Karpas-422 (cell line): ENCODE measurements at regions not wholly inside any gene's neighbourhood (a gene's known extent, or its start where the extent isn't known, plus 50 kb on each side); places are given as distances from the start of the nearest gene placed in this dataset.
"Not testable (repeated sequence)": the region's sequence is repeated elsewhere in the genome, so short reads cannot be mapped to it uniquely, and the experiment has no call there.

Experiments
- DNase-seq: peaks from one replicate; pipeline ENCODE4 v3.0.0-alpha.2; 2015
- H2AFZ ChIP-seq: fragments of 200-600 bp; sonication (generic); 2 replicates; pipeline ENCODE4 v1.6.1; 2014; ENCODE audit warnings: antibody characterized with exemption, low read length, mixed read lengths
- H3K27ac ChIP-seq: fragments of 200-600 bp; sonication (generic); 2 replicates; pipeline ENCODE4 v1.5.1; 2014; ENCODE audit warnings: mild to moderate bottlenecking, low read length, moderate library complexity
- H3K27me3 ChIP-seq: fragments of 200-600 bp; sonication (generic); 2 replicates; pipeline ENCODE4 v1.6.1; 2014; ENCODE audit warnings: low read length, mixed read lengths
- H3K36me3 ChIP-seq: fragments of 200-600 bp; sonication (generic); 2 replicates; pipeline ENCODE4 v1.6.1; 2014; ENCODE audit warnings: low read length, mixed read lengths; ENCODE audit not compliant: insufficient read depth
- H3K4me1 ChIP-seq: fragments of 200-600 bp; sonication (generic); 2 replicates; pipeline ENCODE4 v1.6.1; 2014; ENCODE audit warnings: mild to moderate bottlenecking, low read length, mixed read lengths
- H3K4me2 ChIP-seq: fragments of 200-600 bp; sonication (generic); 2 replicates; pipeline ENCODE4 v1.6.1; 2014; ENCODE audit warnings: low read length, low read depth, mild to moderate bottlenecking; ENCODE audit not compliant: poor library complexity, severe bottlenecking
- H3K4me3 ChIP-seq: fragments of 200-600 bp; sonication (generic); 2 replicates; pipeline ENCODE4 v1.5.1; 2014; ENCODE audit warnings: mild to moderate bottlenecking, antibody characterized with exemption, low read length, mixed read lengths
- H3K79me2 ChIP-seq: fragments of 200-600 bp; sonication (generic); 2 replicates; pipeline ENCODE4 v1.6.1; 2014; ENCODE audit warnings: mild to moderate bottlenecking, low read length, mixed read lengths
- H3K9ac ChIP-seq: fragments of 200-600 bp; sonication (generic); 2 replicates; pipeline ENCODE4 v1.6.0; 2014; ENCODE audit warnings: low read length
- H3K9me2 ChIP-seq: fragments of 200-600 bp; sonication (generic), shearing (Covaris generic); replicated peaks from 2 replicates; pipeline ENCODE4 v1.6.0; 2014; ENCODE audit warnings: mild to moderate bottlenecking, low read length, moderate library complexity; ENCODE audit not compliant: insufficient read depth
- H3K9me3 ChIP-seq: fragments of 300-700, 200-600 bp; sonication (generic); 2 replicates; pipeline ENCODE4 v1.6.1; 2014; ENCODE audit warnings: low read length, mixed read lengths
- H4K20me1 ChIP-seq: fragments of 200-600 bp; sonication (generic); 2 replicates; pipeline ENCODE4 v1.6.1; 2014; ENCODE audit warnings: mild to moderate bottlenecking, antibody characterized with exemption, low read length, low read depth; ENCODE audit not compliant: insufficient read depth

- Histone ChIP-seq H3K4me3 (no peak overlapping the region), H2AFZ (no peak overlapping the region), H3K9me3 (no peaks in the 10 kb centered on the region), H3K36me3 (no peaks in the 10 kb centered on the region), H3K9me2 (no peaks in the 10 kb centered on the region), H3K27me3 (no peaks in the 10 kb centered on the region), H3K9ac (no peak overlapping the region), H4K20me1 (no peaks in the 10 kb centered on the region), H3K27ac (no peak overlapping the region), H3K4me2 (no peak overlapping the region), H3K4me1 (no peaks in the 10 kb centered on the region), H3K79me2 (no peaks in the 10 kb centered on the region)
- no peak for DNase-seq
Observed at GRCh38 chr18:11357678-11358077, 208.3 kb upstream of the PIEZO2 start.

GRCh38 chr18:11344576-11344975 is 195.2 kb upstream of the PIEZO2 start:
- H2AFZ ChIP-seq, H3K9me2 ChIP-seq, H3K9me3 ChIP-seq, H3K4me3 ChIP-seq, H3K27ac ChIP-seq, H3K4me2 ChIP-seq, H4K20me1 ChIP-seq, H3K9ac ChIP-seq, H3K36me3 ChIP-seq, H3K79me2 ChIP-seq, H3K4me1 ChIP-seq, DNase-seq, H3K27me3 ChIP-seq: not testable (repeated sequence)

GRCh38 chr18:11343096-11343495 is 193.7 kb upstream of the PIEZO2 start:
- Histone ChIP-seq H3K9me3 (no peaks in the 10 kb centered on the region), H3K4me1 (no peaks in the 10 kb centered on the region), H3K9ac (no peak overlapping the region), H3K27me3 (no peaks in the 10 kb centered on the region), H4K20me1 (no peaks in the 10 kb centered on the region), H3K36me3 (no peaks in the 10 kb centered on the region), H2AFZ (no peak overlapping the region), H3K4me2 (no peak overlapping the region), H3K4me3 (no peak overlapping the region), H3K27ac (no peak overlapping the region), H3K79me2 (no peaks in the 10 kb centered on the region), H3K9me2 (no peaks in the 10 kb centered on the region)
- DNase-seq = no peak

- DNase-seq, H4K20me1 ChIP-seq, H3K9me3 ChIP-seq: not testable (repeated sequence)
Observed at GRCh38 chr18:11342115-11342514, 192.7 kb upstream of the PIEZO2 start.

GRCh38 chr18:11339188-11339775 is 189.9 kb upstream of the PIEZO2 start:
- Histone ChIP-seq H2AFZ (no peak overlapping the region), H3K27me3 (0 out of 2 replicates have a peak, but pooled peaks cover 2% of the 10 kb centered on the region), H3K9me2 (no peaks in the 10 kb centered on the region), H3K9ac (no peak overlapping the region), H3K79me2 (no peaks in the 10 kb centered on the region), H3K9me3 (no peaks in the 10 kb centered on the region), H3K36me3 (no peaks in the 10 kb centered on the region), H3K4me3 (no peak overlapping the region), H3K27ac (no peak overlapping the region), H3K4me1 (no peaks in the 10 kb centered on the region), H4K20me1 (no peaks in the 10 kb centered on the region), H3K4me2 (no peak overlapping the region)
- DNase-seq = no peak

More at GRCh38 chr18:11342115-11342514, 192.7 kb upstream of the PIEZO2 start:
- H3K36me3 ChIP-seq, H3K79me2 ChIP-seq, H3K4me3 ChIP-seq, H3K27me3 ChIP-seq, H3K9ac ChIP-seq, H3K4me1 ChIP-seq, H3K4me2 ChIP-seq, H3K27ac ChIP-seq, H3K9me2 ChIP-seq, H2AFZ ChIP-seq: not testable (repeated sequence)

GRCh38 chr18:11336241-11336640 is 186.9 kb upstream of the PIEZO2 start:
- no peak overlapping the region for H3K9ac ChIP-seq
- no peak for DNase-seq
- H3K4me1 ChIP-seq = no peaks in the 10 kb centered on the region
- H4K20me1 ChIP-seq = no peaks in the 10 kb centered on the region
- 0 out of 2 replicates have a peak, but pooled peaks cover 2% of the 10 kb centered on the region for H3K27me3 ChIP-seq
- H3K9me2 ChIP-seq = no peaks in the 10 kb centered on the region
- H3K9me3 ChIP-seq = no peaks in the 10 kb centered on the region
- H3K79me2 ChIP-seq = no peaks in the 10 kb centered on the region
- no peaks in the 10 kb centered on the region for H3K36me3 ChIP-seq
- no peak overlapping the region for H3K27ac ChIP-seq
- H3K4me2 ChIP-seq = no peak overlapping the region
- no peak overlapping the region for H3K4me3 ChIP-seq
- no peak overlapping the region for H2AFZ ChIP-seq

- no peak overlapping the region for H3K27ac ChIP-seq
- H3K9me3 ChIP-seq = no peaks in the 10 kb centered on the region
- no peak for DNase-seq
- H3K9me2 ChIP-seq = no peaks in the 10 kb centered on the region
- no peak overlapping the region for H3K4me2 ChIP-seq
- H3K4me1 ChIP-seq = no peaks in the 10 kb centered on the region
- H2AFZ ChIP-seq = no peak overlapping the region
- no peaks in the 10 kb centered on the region for H3K27me3 ChIP-seq
- H3K4me3 ChIP-seq = no peak overlapping the region
- H4K20me1 ChIP-seq = no peaks in the 10 kb centered on the region
- no peaks in the 10 kb centered on the region for H3K79me2 ChIP-seq
- H3K9ac ChIP-seq = no peak overlapping the region
- H3K36me3 ChIP-seq = no peaks in the 10 kb centered on the region
Observed at GRCh38 chr18:11327391-11328009, 178.1 kb upstream of the PIEZO2 start.

- no peak for DNase-seq
- Histone ChIP-seq H2AFZ (no peak overlapping the region), H3K27me3 (no peaks in the 10 kb centered on the region), H3K9ac (no peak overlapping the region), H3K4me3 (no peak overlapping the region), H3K36me3 (no peaks in the 10 kb centered on the region), H3K9me3 (no peaks in the 10 kb centered on the region), H3K4me1 (no peaks in the 10 kb centered on the region), H3K9me2 (no peaks in the 10 kb centered on the region), H3K27ac (no peak overlapping the region), H3K79me2 (no peaks in the 10 kb centered on the region), H3K4me2 (no peak overlapping the region), H4K20me1 (no peaks in the 10 kb centered on the region)
Observed at GRCh38 chr18:11324956-11325882, 175.8 kb upstream of the PIEZO2 start.
